ENCODE measurements at regions not wholly inside any gene's neighbourhood (a gene's known extent, or its start where the extent isn't known, plus 50 kb on each side); places are given as distances from the start of the nearest gene placed in this dataset.

DNA sequence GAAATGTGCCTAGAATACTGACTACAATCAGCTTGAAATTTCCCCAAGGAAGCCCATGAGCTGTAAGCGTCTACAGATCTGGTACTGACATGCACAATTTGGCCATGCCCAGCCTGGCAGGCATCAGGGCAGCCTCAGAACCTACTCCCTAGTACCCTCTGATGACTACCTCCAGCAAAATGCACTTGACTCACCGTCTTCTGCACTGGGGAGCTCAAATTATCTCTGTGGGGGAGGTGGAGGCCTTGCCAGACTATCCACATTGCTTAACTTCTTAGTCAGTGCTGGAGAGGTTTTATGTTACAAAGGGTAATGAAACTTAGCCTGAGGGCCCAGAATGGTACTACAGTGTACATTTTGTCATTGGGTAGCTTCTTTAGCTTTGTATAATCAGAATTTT, 126.0 kb upstream of the ADGRF1 start:
- no peak overlapping the region for H3K4me3 ChIP-seq (ENCODE audit: low read depth, low read length)
- DNase-seq (ENCODE audit: low read depth): no peak
- TF ChIP-seq CTCF (IDR thresholded peaks at IDR 0.05; ENCODE audit: insufficient read depth, low read depth, low read length, missing control alignments): no peak

GRCh38 chr6:47165918-47166317, 123.8 kb upstream of the ADGRF1 start:
- peak; percentile 54 for DNase-seq (ENCODE audit: low read depth)
- H3K4me3 ChIP-seq (ENCODE audit: low read depth, low read length): no peak overlapping the region
- no peak for TF ChIP-seq CTCF (IDR thresholded peaks at IDR 0.05; ENCODE audit: insufficient read depth, low read depth, low read length, missing control alignments)

- DNase-seq (ENCODE audit: low read depth): no peak
- H3K4me3 ChIP-seq (ENCODE audit: low read depth, low read length): no peak overlapping the region
- no peak for TF ChIP-seq CTCF (IDR thresholded peaks at IDR 0.05; ENCODE audit: insufficient read depth, low read depth, low read length, missing control alignments)
Measured at GRCh38 chr6:47164877-47165276, 122.7 kb upstream of the ADGRF1 start.

- H3K4me3 ChIP-seq (ENCODE audit: low read depth, low read length): no peak overlapping the region
- DNase-seq (ENCODE audit: low read depth): peak; percentile 35
- TF ChIP-seq CTCF (IDR thresholded peaks at IDR 0.05; ENCODE audit: insufficient read depth, low read depth, low read length, missing control alignments): no peak
Measured at GRCh38 chr6:47163536-47163935, 121.4 kb upstream of the ADGRF1 start.

GRCh38 chr6:47162793-47163192, 120.7 kb upstream of the ADGRF1 start:
- TF ChIP-seq CTCF (IDR thresholded peaks at IDR 0.05; ENCODE audit: insufficient read depth, low read depth, low read length, missing control alignments): no peak
- no peak for DNase-seq (ENCODE audit: low read depth)
- no peak overlapping the region for H3K4me3 ChIP-seq (ENCODE audit: low read depth, low read length)

- TF ChIP-seq CTCF (IDR thresholded peaks at IDR 0.05; ENCODE audit: insufficient read depth, low read depth, low read length, missing control alignments): no peak
- H3K4me3 ChIP-seq (ENCODE audit: low read depth, low read length): no peak overlapping the region
- DNase-seq (ENCODE audit: low read depth): no peak
Measured at GRCh38 chr6:47162231-47162630, 120.1 kb upstream of the ADGRF1 start.

GRCh38 chr6:47161176-47161687, 119.1 kb upstream of the ADGRF1 start:
- no peak overlapping the region for H3K4me3 ChIP-seq (ENCODE audit: low read depth, low read length)
- no peak for TF ChIP-seq CTCF (IDR thresholded peaks at IDR 0.05; ENCODE audit: insufficient read depth, low read depth, low read length, missing control alignments)
- no peak for DNase-seq (ENCODE audit: low read depth)

Data from GM12865 (cell line).